ENCODE measurements at regions not wholly inside any gene's neighbourhood (a gene's known extent, or its start where the extent isn't known, plus 50 kb on each side); places are given as distances from the start of the nearest gene placed in this dataset.

- 44% methylated on average over 3 of the region's 3 CpGs for WGBS
- no peak for TF ChIP-seq SP1 (IDR thresholded peaks at IDR 0.05)
- TF ChIP-seq RXRA (IDR thresholded peaks at IDR 0.05), result no peak
- TF ChIP-seq RAD21 (IDR thresholded peaks at IDR 0.05), result no peak
- TF ChIP-seq FOXA2 (IDR thresholded peaks at IDR 0.05), result no peak
- Histone ChIP-seq H3K4me1 (ENCODE audit: control insufficient read depth in 4 of 4, insufficient read depth in 4 of 4, low read length in 3 of 4) (no peaks in the 10 kb centered on the region), H3K9ac (ENCODE audit: low read depth in 1 of 2, low read length in 2 of 2) (no peak overlapping the region), H3K36me3 (ENCODE audit: control insufficient read depth in 4 of 4, insufficient read depth in 3 of 4, low read depth in 1 of 4, low read length in 3 of 4) (no peaks in the 10 kb centered on the region), H3K27me3 (ENCODE audit: control insufficient read depth in 4 of 4, insufficient read depth in 4 of 4, low read length in 3 of 4) (peaks cover 0 to 6% (median 0%) of the 10 kb centered on the region in 4 donors), H3K9me3 (ENCODE audit: control insufficient read depth in 4 of 4, low read length in 3 of 4) (no peaks in the 10 kb centered on the region), H3K27ac (ENCODE audit: low read depth in 1 of 2, low read length in 2 of 2) (no peak overlapping the region), H3K4me3 (ENCODE audit: low read depth in 1 of 3, low read length in 3 of 3) (no peak overlapping the region)
- no peak for DNase-seq (ENCODE audit: low spot score)
Measured at GRCh38 chr5:102068870-102069269, 227.2 kb downstream of the SLCO4C1 start.

DNA sequence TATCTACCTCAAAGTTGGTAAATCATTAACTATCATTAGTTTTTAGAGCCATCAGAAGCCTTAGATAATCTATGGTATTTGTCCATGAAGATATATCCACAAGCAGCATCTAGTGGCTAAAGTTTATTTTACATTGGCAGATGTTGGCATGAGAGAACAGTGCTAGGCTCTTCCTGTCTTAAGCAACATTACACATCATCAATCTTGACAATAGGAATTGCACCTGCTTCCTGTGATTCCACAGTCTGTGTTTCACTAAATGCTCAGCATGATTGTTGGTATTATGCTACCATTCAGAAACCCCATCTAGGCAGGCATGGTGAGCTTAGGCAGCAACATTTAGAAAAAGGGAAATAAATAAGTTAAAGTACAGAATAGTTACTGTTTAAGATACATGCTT, 246.6 kb downstream of the SLCO4C1 start:
- no peak overlapping the region for H3K9ac ChIP-seq (ENCODE audit: low read depth in 1 of 2, low read length in 2 of 2)
- no peak overlapping the region for H3K27ac ChIP-seq (ENCODE audit: low read depth in 1 of 2, low read length in 2 of 2)
- H3K27me3 ChIP-seq (ENCODE audit: control insufficient read depth in 4 of 4, insufficient read depth in 4 of 4, low read length in 3 of 4), result no peaks in the 10 kb centered on the region
- H3K9me3 ChIP-seq (ENCODE audit: control insufficient read depth in 4 of 4, low read length in 3 of 4), result no peaks in the 10 kb centered on the region
- TF ChIP-seq, protein P1, sequence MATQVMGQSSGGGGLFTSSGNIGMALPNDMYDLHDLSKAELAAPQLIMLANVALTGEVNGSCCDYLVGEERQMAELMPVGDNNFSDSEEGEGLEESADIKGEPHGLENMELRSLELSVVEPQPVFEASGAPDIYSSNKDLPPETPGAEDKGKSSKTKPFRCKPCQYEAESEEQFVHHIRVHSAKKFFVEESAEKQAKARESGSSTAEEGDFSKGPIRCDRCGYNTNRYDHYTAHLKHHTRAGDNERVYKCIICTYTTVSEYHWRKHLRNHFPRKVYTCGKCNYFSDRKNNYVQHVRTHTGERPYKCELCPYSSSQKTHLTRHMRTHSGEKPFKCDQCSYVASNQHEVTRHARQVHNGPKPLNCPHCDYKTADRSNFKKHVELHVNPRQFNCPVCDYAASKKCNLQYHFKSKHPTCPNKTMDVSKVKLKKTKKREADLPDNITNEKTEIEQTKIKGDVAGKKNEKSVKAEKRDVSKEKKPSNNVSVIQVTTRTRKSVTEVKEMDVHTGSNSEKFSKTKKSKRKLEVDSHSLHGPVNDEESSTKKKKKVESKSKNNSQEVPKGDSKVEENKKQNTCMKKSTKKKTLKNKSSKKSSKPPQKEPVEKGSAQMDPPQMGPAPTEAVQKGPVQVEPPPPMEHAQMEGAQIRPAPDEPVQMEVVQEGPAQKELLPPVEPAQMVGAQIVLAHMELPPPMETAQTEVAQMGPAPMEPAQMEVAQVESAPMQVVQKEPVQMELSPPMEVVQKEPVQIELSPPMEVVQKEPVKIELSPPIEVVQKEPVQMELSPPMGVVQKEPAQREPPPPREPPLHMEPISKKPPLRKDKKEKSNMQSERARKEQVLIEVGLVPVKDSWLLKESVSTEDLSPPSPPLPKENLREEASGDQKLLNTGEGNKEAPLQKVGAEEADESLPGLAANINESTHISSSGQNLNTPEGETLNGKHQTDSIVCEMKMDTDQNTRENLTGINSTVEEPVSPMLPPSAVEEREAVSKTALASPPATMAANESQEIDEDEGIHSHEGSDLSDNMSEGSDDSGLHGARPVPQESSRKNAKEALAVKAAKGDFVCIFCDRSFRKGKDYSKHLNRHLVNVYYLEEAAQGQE (IDR thresholded peaks at IDR 0.05), result no peak
- no peak for TF ChIP-seq ATF3 (IDR thresholded peaks at IDR 0.05)
- TF ChIP-seq SP1 (IDR thresholded peaks at IDR 0.05), result no peak
- no peak for TF ChIP-seq RXRA (IDR thresholded peaks at IDR 0.05)
- no peak for TF ChIP-seq GABPA (IDR thresholded peaks at IDR 0.05 in 1 of 2, conservative IDR thresholded peaks at IDR 0.05 in 1 of 2)
- no peak for TF ChIP-seq TAF1 (conservative IDR thresholded peaks at IDR 0.05)
- TF ChIP-seq FOXA2 (IDR thresholded peaks at IDR 0.05), result no peak
- TF ChIP-seq ZBTB33 (IDR thresholded peaks at IDR 0.05), result no peak
- no peak for TF ChIP-seq HNF4G (IDR thresholded peaks at IDR 0.05)
- TF ChIP-seq MAX (IDR thresholded peaks at IDR 0.05), result no peak
- TF ChIP-seq YY1 (IDR thresholded peaks at IDR 0.05), result no peak
- no peak for TF ChIP-seq EGR1 (IDR thresholded peaks at IDR 0.05; ENCODE audit: low read depth in 2 of 2)
- no peak for TF ChIP-seq HNF4A (conservative IDR thresholded peaks at IDR 0.05)
- TF ChIP-seq JUND (IDR thresholded peaks at IDR 0.05), result no peak
- TF ChIP-seq CTCF (IDR thresholded peaks at IDR 0.05; ENCODE audit: low read depth, low read length, missing input control), result no peak
- no peak for TF ChIP-seq NR2F2 (IDR thresholded peaks at IDR 0.05)
- no peak for TF ChIP-seq RAD21 (IDR thresholded peaks at IDR 0.05)
- TF ChIP-seq FOXA1 (IDR thresholded peaks at IDR 0.05), result no peak
- no peaks in the 10 kb centered on the region for H3K36me3 ChIP-seq (ENCODE audit: control insufficient read depth in 4 of 4, insufficient read depth in 3 of 4, low read depth in 1 of 4, low read length in 3 of 4)
- DNase-seq (ENCODE audit: low spot score), result no peak
- H3K4me3 ChIP-seq (ENCODE audit: low read depth in 1 of 3, low read length in 3 of 3), result no peak overlapping the region
- H3K4me1 ChIP-seq (ENCODE audit: control insufficient read depth in 4 of 4, insufficient read depth in 4 of 4, low read length in 3 of 4), result no peaks in the 10 kb centered on the region

Measured in liver (tissue), 8 donors.